SK-N-SH (cell line): ENCODE measurements at regions not wholly inside any gene's neighbourhood (a gene's known extent, or its start where the extent isn't known, plus 50 kb on each side); places are given as distances from the start of the nearest gene placed in this dataset.

Experiments
- CTCF ChIA-PET: fragments of 300-600, 350-600 bp; formaldehyde crosslinking; extraction: SDS; loops from one replicate; lab custom pipeline; 2021; lab: Yijun Ruan, JAX
- POLR2A ChIA-PET: fragments of 350-600 bp; sonication (Branson Sonifier 250); formaldehyde crosslinking; extraction: SDS; loops from one replicate; lab custom pipeline; 2020; ENCODE audit warnings: antibody characterized with exemption, inconsistent platforms; lab: Yijun Ruan, JAX
- DNase-seq: peaks from one replicate; pipeline ENCODE4 v3.0.0; 2012
- H2AFZ ChIP-seq: fragments of 200-600 bp; sonication (generic); 2 replicates; pipeline ENCODE4 v1.8.1; 2016; ENCODE audit warnings: antibody characterized with exemption, mild to moderate bottlenecking, low read depth
- H3F3A ChIP-seq: fragments of 200-600 bp; sonication (generic); replicated peaks from 2 replicates; pipeline ENCODE3; 2016; ENCODE audit warnings: antibody characterized with exemption, mild to moderate bottlenecking; ENCODE audit not compliant: insufficient read depth
- H3K27ac ChIP-seq, 2 experiments: fragments of 200-500 bp in 1 of 2; fragments of 200-600 bp in 1 of 2; sonication (Bioruptor generic) in 1 of 2; sonication (generic), shearing (Covaris generic) in 1 of 2; 2 replicates each; pipeline versions ENCODE4 v1.5.1 to v1.6.1; 2014 to 2016; ENCODE audit warnings: low read depth in 2 of 2, inconsistent platforms in 1 of 2, low read length in 1 of 2, mild to moderate bottlenecking in 1 of 2, mixed read lengths in 1 of 2
- H3K27me3 ChIP-seq: fragments of 200-600 bp; sonication (generic), shearing (Covaris generic); 2 replicates; pipeline ENCODE4 v1.6.1; 2016; ENCODE audit warnings: mixed run types; ENCODE audit not compliant: insufficient read depth
- H3K36me3 ChIP-seq, 2 experiments: fragments of 200-500 bp in 1 of 2; fragments of 200-600 bp in 1 of 2; sonication (Bioruptor generic) in 1 of 2; sonication (generic) in 1 of 2; replicated peaks in 1 of 2; 2 replicates each; pipeline versions ENCODE3 to v1.5.1; 2014 to 2016; ENCODE audit warnings: low read length in 1 of 2, mild to moderate bottlenecking in 1 of 2; ENCODE audit not compliant: insufficient read depth in 2 of 2, control insufficient read depth in 1 of 2
- H3K4me1 ChIP-seq, 2 experiments: fragments of 200-500 bp in 1 of 2; fragments of 200-600 bp in 1 of 2; sonication (Bioruptor generic) in 1 of 2; sonication (generic), shearing (Covaris generic) in 1 of 2; 2 replicates each; pipeline versions ENCODE4 v1.5.1 to v1.6.1; 2014 to 2016; ENCODE audit warnings: low read depth in 1 of 2, low read length in 1 of 2, mixed run types in 1 of 2; ENCODE audit not compliant: insufficient read depth in 2 of 2, control insufficient read depth in 1 of 2
- H3K4me2 ChIP-seq: fragments of 200-600 bp; sonication (generic), shearing (Covaris generic); 2 replicates; pipeline ENCODE4 v1.6.1; 2017; ENCODE audit warnings: mixed run types
- H3K4me3 ChIP-seq, 2 experiments: fragments of 200-500 bp in 1 of 2; fragments of 200-600 bp in 1 of 2; sonication (Bioruptor generic) in 1 of 2; sonication (generic), shearing (Covaris generic) in 1 of 2; 2 replicates each; pipeline versions ENCODE4 v1.5.1 to v1.8.1; 2014 to 2016; ENCODE audit warnings: low read depth in 2 of 2, inconsistent platforms in 1 of 2, low read length in 1 of 2, mild to moderate bottlenecking in 1 of 2, mixed read lengths in 1 of 2, moderate library complexity in 1 of 2
- H3K79me2 ChIP-seq: fragments of 200-600 bp; sonication (generic); 2 replicates; pipeline ENCODE4 v1.8.1; 2017; ENCODE audit warnings: mild to moderate bottlenecking; ENCODE audit not compliant: insufficient read depth
- H3K9ac ChIP-seq: fragments of 200-600 bp; sonication (generic); 2 replicates; pipeline ENCODE4 v1.6.1; 2017; ENCODE audit warnings: mixed run types
- H3K9me2 ChIP-seq: fragments of 200-600 bp; sonication (generic); 2 replicates; pipeline ENCODE4 v1.6.1; 2017; ENCODE audit warnings: mixed run types
- H3K9me3 ChIP-seq: fragments of 200-600 bp; sonication (generic); 2 replicates; pipeline ENCODE4 v1.6.1; 2017; ENCODE audit warnings: mixed run types, mild to moderate bottlenecking, moderate library complexity
- H4K20me1 ChIP-seq: fragments of 200-600 bp; sonication (generic); 2 replicates; pipeline ENCODE4 v1.6.1; 2017; ENCODE audit warnings: mild to moderate bottlenecking, mixed run types; ENCODE audit not compliant: insufficient read depth
- CHD2 ChIP-seq: fragments of 150-350 bp; IDR thresholded peaks from 2 replicates; pipeline ENCODE4 v1.6.1; 2018; ENCODE audit warnings: low read length; ENCODE audit not compliant: partially characterized antibody
- GABPA ChIP-seq: IDR thresholded peaks from 2 replicates; pipeline ENCODE4 v1.4.0; 2012; ENCODE audit warnings: low read depth, mild to moderate bottlenecking
- GATA2 ChIP-seq: sonication (generic); formaldehyde crosslinking; IDR thresholded peaks from 2 replicates; pipeline ENCODE4 v1.5.0; 2020; ENCODE audit warnings: mild to moderate bottlenecking, missing genetic modification reagents
- MEF2A ChIP-seq: IDR thresholded peaks from 2 replicates; pipeline ENCODE4 v1.4.0; 2012; ENCODE audit warnings: low read depth, borderline replicate concordance
- MXI1 ChIP-seq: IDR thresholded peaks from 2 replicates; pipeline ENCODE4 v1.6.1; 2012; ENCODE audit warnings: mild to moderate bottlenecking, low read depth, low read length, improper control_type of control experiment
- NFIC ChIP-seq: IDR thresholded peaks from 2 replicates; pipeline ENCODE4 v1.4.0; 2012; ENCODE audit warnings: borderline replicate concordance
- RAD21 ChIP-seq: IDR thresholded peaks from 2 replicates; pipeline ENCODE4 v1.6.1; 2012; ENCODE audit warnings: mild to moderate bottlenecking, low read length
- RCOR1 ChIP-seq: fragments of 150-350 bp; IDR thresholded peaks from 2 replicates; pipeline ENCODE4 v1.6.1; 2017; ENCODE audit warnings: antibody characterized with exemption, low read length
- REST ChIP-seq: IDR thresholded peaks from 2 replicates; pipeline ENCODE4 v1.6.1; 2012; ENCODE audit warnings: mild to moderate bottlenecking, low read depth, low read length, moderate library complexity
- RFX5 ChIP-seq: IDR thresholded peaks from 2 replicates; pipeline ENCODE4 v1.6.1; 2012; ENCODE audit warnings: mild to moderate bottlenecking, improper control_type of control experiment, low read length
- RXRA ChIP-seq: IDR thresholded peaks from 2 replicates; pipeline ENCODE4 v1.4.0; 2012; ENCODE audit warnings: low read depth, mild to moderate bottlenecking, borderline replicate concordance
- SIN3A ChIP-seq: IDR thresholded peaks from 2 replicates; pipeline ENCODE4 v1.6.1; 2012; ENCODE audit warnings: low read depth, mild to moderate bottlenecking, low read length, moderate library complexity, borderline replicate concordance
- SMC3 ChIP-seq: IDR thresholded peaks from 2 replicates; pipeline ENCODE4 v1.6.1; 2012; ENCODE audit warnings: low read depth, low read length, improper control_type of control experiment
- TEAD4 ChIP-seq: IDR thresholded peaks from 2 replicates; pipeline ENCODE4 v1.4.0; 2012; ENCODE audit warnings: mild to moderate bottlenecking, borderline replicate concordance; ENCODE audit not compliant: insufficient read depth
- YY1 ChIP-seq: IDR thresholded peaks from 2 replicates; pipeline ENCODE4 v1.4.0; 2012; ENCODE audit warnings: low read depth, mild to moderate bottlenecking
- WGBS: methylation state at CpG from one replicate; pipeline ENCODE4 v1.1.6; 2017; ENCODE audit warnings: low lambda C conversion rate; 5-methylcytosine and 5-hydroxymethylcytosine counted together

GRCh38 chr5:5919411-5919810 is 458.9 kb downstream of the MED10 start:
- no peak overlapping the region for H2AFZ ChIP-seq
- no peaks in the 10 kb centered on the region for H3K9me2 ChIP-seq
- H3K4me2 ChIP-seq = no peak overlapping the region
- peaks cover 0 to 2% of the 10 kb centered on the region in 2 experiments; a peak in 1 of 4 replicates for H3K4me1 ChIP-seq
- 0% methylated on average over 2 of the region's 2 CpGs for WGBS
- no peak overlapping the region for H3K9ac ChIP-seq
- no peak overlapping the region for H3K4me3 ChIP-seq
- TF ChIP-seq YY1 (no peak), CHD2 (no peak), RAD21 (no peak), RCOR1 (no peak), MXI1 (no peak), REST (no peak), SIN3A (no peak), TEAD4 (no peak), GATA2 (CRISPR knock-in tag) (no peak), MEF2A (no peak), GABPA (no peak), NFIC (no peak), SMC3 (no peak), RFX5 (no peak)
- H3K27me3 ChIP-seq = no peaks in the 10 kb centered on the region
- no peak for DNase-seq
- H3K27ac ChIP-seq = no peak overlapping the region
- no peaks in the 10 kb centered on the region for H3K36me3 ChIP-seq
- ChIA-PET CTCF (interaction anchor here (1.1 kb wide), 1 partner anchor 658 kb away, joined by 3 read pairs; no protein-coding TSS in a partner anchor), POLR2A (no interaction called here)
- no peaks in the 10 kb centered on the region for H4K20me1 ChIP-seq
- no peaks in the 10 kb centered on the region for H3K79me2 ChIP-seq
- no peaks in the 10 kb centered on the region for H3K9me3 ChIP-seq
- no peaks in the 10 kb centered on the region for H3F3A ChIP-seq

GRCh38 chr5:5906778-5907177 is 471.6 kb downstream of the MED10 start:
- Histone ChIP-seq H3K36me3 (no peaks in the 10 kb centered on the region), H3K4me3 (no peak overlapping the region), H3K27me3 (no peaks in the 10 kb centered on the region), H4K20me1 (no peaks in the 10 kb centered on the region), H3K9ac (no peak overlapping the region), H3K79me2 (no peaks in the 10 kb centered on the region), H3K9me3 (no peaks in the 10 kb centered on the region; the same call in 1 of the 2 replicates), H3K27ac (no peak overlapping the region), H2AFZ (no peak overlapping the region), H3K4me2 (no peak overlapping the region), H3K4me1 (peaks cover 0 to 10% of the 10 kb centered on the region in 2 experiments; a peak in 1 of 4 replicates), H3F3A (no peaks in the 10 kb centered on the region), H3K9me2 (no peaks in the 10 kb centered on the region)
- ChIA-PET POLR2A (no interaction called here), CTCF (no interaction called here)
- DNase-seq = no peak
- no peak for TF ChIP-seq RXRA
- WGBS = 45% methylated on average over 3 of the region's 3 CpGs
